ENCODE measurements at regions not wholly inside any gene's neighbourhood (a gene's known extent, or its start where the extent isn't known, plus 50 kb on each side); places are given as distances from the start of the nearest gene placed in this dataset.

DNA sequence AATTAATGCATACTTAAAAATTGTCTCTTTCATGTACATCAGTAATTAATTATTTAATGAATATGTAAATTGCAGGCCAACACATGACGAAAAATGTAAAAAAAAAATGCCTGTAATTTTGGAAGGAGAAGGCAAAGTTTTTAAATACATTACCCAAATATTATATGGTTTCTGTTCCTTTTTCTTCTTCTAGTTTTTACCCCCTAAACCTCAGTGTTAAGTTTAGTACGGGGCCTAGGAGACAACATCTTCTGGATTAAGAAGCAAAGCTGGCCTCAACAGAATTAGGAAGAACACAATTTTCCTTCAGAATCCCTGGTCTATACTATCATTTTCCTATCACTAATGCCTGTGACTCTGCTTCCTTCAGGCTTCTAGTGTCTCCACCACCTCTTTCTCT, 459.3 kb upstream of the NRP1 start:
- no peaks in the 10 kb centered on the region for H3K9me3 ChIP-seq (ENCODE audit: low read depth, low read length)
- no peaks in the 10 kb centered on the region for H4K20me1 ChIP-seq (ENCODE audit: insufficient read depth, low read length)
- no peak overlapping the region for H3K4me2 ChIP-seq (ENCODE audit: insufficient read depth, low read length)
- H3K27ac ChIP-seq (ENCODE audit: low read depth, low read length) = no peak overlapping the region
- no peak overlapping the region for H3K4me3 ChIP-seq (ENCODE audit: insufficient read depth, low read length)
- H3K79me2 ChIP-seq (ENCODE audit: insufficient read depth, low read length) = no peaks in the 10 kb centered on the region
- no peak overlapping the region for H2AFZ ChIP-seq (ENCODE audit: low read length)
- H3K4me1 ChIP-seq (ENCODE audit: insufficient read depth, low read length) = no peaks in the 10 kb centered on the region
- DNase-seq (ENCODE audit: insufficient read length, low spot score, missing footprints) = no peak
- H3K27me3 ChIP-seq (ENCODE audit: insufficient read depth, low read length) = no peaks in the 10 kb centered on the region
- TF ChIP-seq, protein P1, sequence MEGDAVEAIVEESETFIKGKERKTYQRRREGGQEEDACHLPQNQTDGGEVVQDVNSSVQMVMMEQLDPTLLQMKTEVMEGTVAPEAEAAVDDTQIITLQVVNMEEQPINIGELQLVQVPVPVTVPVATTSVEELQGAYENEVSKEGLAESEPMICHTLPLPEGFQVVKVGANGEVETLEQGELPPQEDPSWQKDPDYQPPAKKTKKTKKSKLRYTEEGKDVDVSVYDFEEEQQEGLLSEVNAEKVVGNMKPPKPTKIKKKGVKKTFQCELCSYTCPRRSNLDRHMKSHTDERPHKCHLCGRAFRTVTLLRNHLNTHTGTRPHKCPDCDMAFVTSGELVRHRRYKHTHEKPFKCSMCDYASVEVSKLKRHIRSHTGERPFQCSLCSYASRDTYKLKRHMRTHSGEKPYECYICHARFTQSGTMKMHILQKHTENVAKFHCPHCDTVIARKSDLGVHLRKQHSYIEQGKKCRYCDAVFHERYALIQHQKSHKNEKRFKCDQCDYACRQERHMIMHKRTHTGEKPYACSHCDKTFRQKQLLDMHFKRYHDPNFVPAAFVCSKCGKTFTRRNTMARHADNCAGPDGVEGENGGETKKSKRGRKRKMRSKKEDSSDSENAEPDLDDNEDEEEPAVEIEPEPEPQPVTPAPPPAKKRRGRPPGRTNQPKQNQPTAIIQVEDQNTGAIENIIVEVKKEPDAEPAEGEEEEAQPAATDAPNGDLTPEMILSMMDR (IDR thresholded peaks at IDR 0.05; ENCODE audit: extremely low read depth, low read depth, low read length) = no peak
- no peaks in the 10 kb centered on the region for H3K36me3 ChIP-seq (ENCODE audit: insufficient read depth, low read length)

DNA sequence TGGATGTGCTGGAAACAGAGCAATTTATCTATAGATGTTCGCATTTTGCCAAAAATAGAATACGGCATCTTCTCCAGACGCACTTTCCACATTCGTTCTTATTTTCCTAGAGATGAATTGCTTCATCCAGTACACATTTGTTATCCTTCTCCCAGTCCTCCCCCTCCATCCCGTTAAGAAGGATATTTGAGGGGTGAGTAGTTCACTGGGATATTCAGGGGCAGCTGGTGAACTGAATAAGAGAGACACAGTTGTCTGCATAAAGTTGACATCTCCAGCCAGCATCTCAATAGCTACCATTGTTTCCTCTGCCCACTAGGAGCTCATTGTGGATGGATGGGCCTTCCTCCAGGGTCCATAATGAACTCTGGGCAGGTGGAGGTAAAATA, 456.8 kb upstream of the NRP1 start:
- TF ChIP-seq, protein P1 (IDR thresholded peaks at IDR 0.05; ENCODE audit: extremely low read depth, low read depth, low read length) = no peak
- no peak overlapping the region for H2AFZ ChIP-seq (ENCODE audit: low read length)
- no peak overlapping the region for H3K27ac ChIP-seq (ENCODE audit: low read depth, low read length)
- DNase-seq (ENCODE audit: insufficient read length, low spot score, missing footprints) = peak; percentile 18
- no peak overlapping the region for H3K4me3 ChIP-seq (ENCODE audit: insufficient read depth, low read length)
- no peaks in the 10 kb centered on the region for H3K9me3 ChIP-seq (ENCODE audit: low read depth, low read length)
- no peaks in the 10 kb centered on the region for H3K36me3 ChIP-seq (ENCODE audit: insufficient read depth, low read length)
- H3K4me2 ChIP-seq (ENCODE audit: insufficient read depth, low read length) = no peak overlapping the region
- no peaks in the 10 kb centered on the region for H3K27me3 ChIP-seq (ENCODE audit: insufficient read depth, low read length)
- no peaks in the 10 kb centered on the region for H4K20me1 ChIP-seq (ENCODE audit: insufficient read depth, low read length)
- no peaks in the 10 kb centered on the region for H3K4me1 ChIP-seq (ENCODE audit: insufficient read depth, low read length)
- no peaks in the 10 kb centered on the region for H3K79me2 ChIP-seq (ENCODE audit: insufficient read depth, low read length)

DNA sequence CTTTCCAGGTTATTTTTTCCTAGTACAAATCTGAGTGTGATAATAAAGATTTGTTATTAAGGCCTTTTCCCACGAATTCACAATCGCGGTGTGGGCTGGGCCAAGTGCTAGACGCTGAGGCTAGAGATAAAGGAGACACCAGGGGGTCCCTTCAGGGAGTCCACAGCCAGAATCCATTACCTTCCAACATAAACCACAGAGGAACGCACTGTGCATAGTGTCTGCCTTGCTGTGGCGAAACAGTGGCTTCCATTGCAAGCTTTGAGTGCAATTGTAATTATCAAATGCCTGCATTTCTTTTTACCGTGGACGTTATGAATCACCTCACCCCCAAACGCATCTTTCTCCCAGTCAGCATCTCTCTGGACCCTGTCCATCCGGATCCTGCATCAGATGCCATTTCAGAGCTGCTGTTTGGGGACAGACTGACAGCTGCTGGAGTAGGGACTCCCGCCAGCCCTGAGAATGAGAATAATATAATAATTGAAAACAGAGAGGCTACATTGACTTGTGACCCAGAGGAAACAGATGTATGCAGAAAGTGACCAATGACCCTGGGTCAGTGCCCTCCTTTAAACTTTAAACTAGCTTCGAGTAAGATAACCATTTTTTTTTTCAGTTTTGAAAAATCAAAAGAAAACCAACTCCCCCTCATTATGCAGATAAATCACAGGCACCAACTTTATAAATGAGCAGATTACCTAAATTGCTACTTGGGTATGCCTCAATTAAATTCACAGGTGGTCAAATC, 456.2 kb upstream of the NRP1 start:
- H3K4me3 ChIP-seq (ENCODE audit: insufficient read depth, low read length) = no peak overlapping the region
- no peaks in the 10 kb centered on the region for H3K27me3 ChIP-seq (ENCODE audit: insufficient read depth, low read length)
- TF ChIP-seq, protein P1 (IDR thresholded peaks at IDR 0.05; ENCODE audit: extremely low read depth, low read depth, low read length) = no peak
- H3K9me3 ChIP-seq (ENCODE audit: low read depth, low read length) = no peaks in the 10 kb centered on the region
- H3K4me2 ChIP-seq (ENCODE audit: insufficient read depth, low read length) = no peak overlapping the region
- H4K20me1 ChIP-seq (ENCODE audit: insufficient read depth, low read length) = no peaks in the 10 kb centered on the region
- no peak overlapping the region for H2AFZ ChIP-seq (ENCODE audit: low read length)
- no peaks in the 10 kb centered on the region for H3K36me3 ChIP-seq (ENCODE audit: insufficient read depth, low read length)
- H3K79me2 ChIP-seq (ENCODE audit: insufficient read depth, low read length) = no peaks in the 10 kb centered on the region
- no peak for DNase-seq (ENCODE audit: insufficient read length, low spot score, missing footprints)
- no peak overlapping the region for H3K27ac ChIP-seq (ENCODE audit: low read depth, low read length)
- no peaks in the 10 kb centered on the region for H3K4me1 ChIP-seq (ENCODE audit: insufficient read depth, low read length)

DNA sequence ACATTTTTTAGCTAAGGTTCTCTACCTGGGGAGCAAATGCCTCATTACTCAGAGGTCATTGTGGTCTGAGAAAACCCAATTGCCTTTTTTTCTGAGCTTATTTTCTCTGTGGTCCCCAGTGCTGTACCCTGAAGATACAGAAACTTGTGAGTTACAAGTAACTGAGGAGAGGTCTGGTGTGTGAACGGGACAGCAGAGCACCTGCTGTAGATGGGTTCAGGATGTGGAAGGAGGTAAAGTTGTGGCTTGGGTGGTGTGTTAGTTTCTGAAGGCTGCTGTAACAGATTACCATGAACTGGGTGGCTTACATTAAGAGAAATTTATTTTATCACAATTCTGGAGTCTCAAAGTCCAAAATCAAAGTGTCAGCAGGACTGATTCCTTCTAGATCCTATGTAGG, 449.1 kb upstream of the NRP1 start:
- no peak overlapping the region for H3K4me3 ChIP-seq (ENCODE audit: insufficient read depth, low read length)
- H2AFZ ChIP-seq (ENCODE audit: low read length) = no peak overlapping the region
- DNase-seq (ENCODE audit: insufficient read length, low spot score, missing footprints) = peak; percentile 27
- H3K4me2 ChIP-seq (ENCODE audit: insufficient read depth, low read length) = no peak overlapping the region
- TF ChIP-seq, protein P1 (IDR thresholded peaks at IDR 0.05; ENCODE audit: extremely low read depth, low read depth, low read length) = no peak
- H3K4me1 ChIP-seq (ENCODE audit: insufficient read depth, low read length) = no peaks in the 10 kb centered on the region
- no peaks in the 10 kb centered on the region for H3K36me3 ChIP-seq (ENCODE audit: insufficient read depth, low read length)
- H4K20me1 ChIP-seq (ENCODE audit: insufficient read depth, low read length) = no peaks in the 10 kb centered on the region
- H3K9me3 ChIP-seq (ENCODE audit: low read depth, low read length) = no peaks in the 10 kb centered on the region
- no peak overlapping the region for H3K27ac ChIP-seq (ENCODE audit: low read depth, low read length)
- no peaks in the 10 kb centered on the region for H3K27me3 ChIP-seq (ENCODE audit: insufficient read depth, low read length)
- no peaks in the 10 kb centered on the region for H3K79me2 ChIP-seq (ENCODE audit: insufficient read depth, low read length)

All from osteoblast (primary cell).